ENCODE measurements at regions not wholly inside any gene's neighbourhood (a gene's known extent, or its start where the extent isn't known, plus 50 kb on each side); places are given as distances from the start of the nearest gene placed in this dataset.

- no peak for DNase-seq
These were observed 208.7 kb downstream of the KITLG start for GRCh38 chr12:88371416-88372183.

DNA sequence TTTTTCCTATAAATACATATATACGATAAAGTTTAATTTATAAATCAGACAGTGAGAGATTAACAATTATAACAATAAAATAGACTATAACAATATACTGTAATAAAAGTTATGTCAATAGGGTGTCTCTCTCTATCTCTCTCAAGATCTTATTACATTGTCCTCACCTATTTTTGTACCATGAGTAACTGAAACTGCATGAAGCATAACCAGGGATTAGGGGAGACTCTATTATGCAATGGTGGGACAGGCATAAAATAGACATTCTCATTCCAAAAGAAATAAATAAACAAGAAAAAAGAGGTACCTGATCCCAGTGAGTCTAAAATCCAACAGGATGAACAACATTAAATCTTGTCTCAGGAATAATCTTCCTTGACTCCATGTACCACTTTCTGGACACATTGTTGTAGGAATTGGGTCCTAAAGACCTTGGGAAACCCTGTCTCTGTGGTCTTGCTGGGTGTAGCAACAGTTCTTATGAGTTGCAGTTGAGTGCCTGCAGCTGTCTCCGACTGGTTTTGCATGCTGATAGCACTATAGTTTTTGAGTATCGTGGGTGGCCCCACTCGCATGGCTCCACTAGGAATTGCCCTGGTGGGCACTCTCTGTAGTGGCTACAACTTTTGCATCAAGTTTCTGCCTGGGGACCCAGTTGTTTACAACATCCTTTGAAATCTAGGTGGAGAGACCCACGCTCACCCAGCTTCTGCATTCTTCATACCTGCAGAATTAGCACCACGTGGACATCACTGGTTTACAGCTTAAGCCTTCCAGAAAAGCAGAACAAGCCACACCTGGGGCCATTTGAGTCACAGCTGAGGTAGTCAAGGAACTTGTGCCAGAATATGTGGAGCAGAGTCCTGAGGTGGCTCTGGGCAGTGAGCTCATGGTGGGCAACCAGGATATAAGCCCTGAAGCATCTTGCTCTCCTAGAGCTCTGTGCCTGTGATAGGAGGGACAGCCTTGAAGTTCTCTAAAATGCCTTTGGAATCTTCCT is 204.7 kb downstream of the KITLG start:
- DNase-seq: no peak

DNA sequence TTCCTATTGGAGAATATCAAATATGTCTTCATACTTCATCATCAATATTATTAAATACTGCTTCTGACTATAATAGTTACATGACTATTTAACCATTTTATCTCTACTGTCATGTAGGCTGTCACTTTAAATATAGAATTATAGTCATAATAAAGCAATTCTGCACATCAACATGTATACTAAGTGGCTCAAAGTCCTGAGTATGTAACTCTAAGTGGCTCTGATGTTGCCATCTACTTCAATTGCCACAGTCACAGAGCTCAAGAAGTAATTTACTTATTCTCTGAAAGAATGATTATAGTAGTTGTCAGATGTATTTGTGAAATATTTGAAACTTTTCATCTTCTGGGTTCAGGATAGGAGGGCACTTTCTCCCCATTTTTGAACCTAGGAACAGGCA is 202.3 kb downstream of the KITLG start:
- DNase-seq: no peak

GRCh38 chr12:88381466-88381865 is 198.8 kb downstream of the KITLG start:
- DNase-seq: no peak

DNA sequence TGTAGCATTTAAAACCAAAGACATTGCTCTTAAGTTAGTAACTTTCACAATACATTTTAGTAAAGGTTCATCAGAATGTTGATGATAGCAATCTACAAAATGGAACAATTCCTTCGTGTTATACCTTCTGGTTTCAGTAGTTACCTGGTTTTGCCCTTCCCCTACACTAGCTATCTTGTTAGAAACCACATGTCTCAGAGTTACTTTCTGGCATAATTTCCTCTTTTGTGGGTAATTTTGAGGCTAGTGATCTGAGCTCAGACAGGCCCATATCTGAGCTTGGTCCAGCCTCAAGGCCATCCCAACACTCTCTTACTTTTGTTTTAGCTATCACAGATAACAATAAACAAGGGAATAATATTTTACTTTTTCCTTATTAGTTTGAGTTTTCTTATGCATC is 196.9 kb downstream of the KITLG start:
- DNase-seq: no peak

DNA sequence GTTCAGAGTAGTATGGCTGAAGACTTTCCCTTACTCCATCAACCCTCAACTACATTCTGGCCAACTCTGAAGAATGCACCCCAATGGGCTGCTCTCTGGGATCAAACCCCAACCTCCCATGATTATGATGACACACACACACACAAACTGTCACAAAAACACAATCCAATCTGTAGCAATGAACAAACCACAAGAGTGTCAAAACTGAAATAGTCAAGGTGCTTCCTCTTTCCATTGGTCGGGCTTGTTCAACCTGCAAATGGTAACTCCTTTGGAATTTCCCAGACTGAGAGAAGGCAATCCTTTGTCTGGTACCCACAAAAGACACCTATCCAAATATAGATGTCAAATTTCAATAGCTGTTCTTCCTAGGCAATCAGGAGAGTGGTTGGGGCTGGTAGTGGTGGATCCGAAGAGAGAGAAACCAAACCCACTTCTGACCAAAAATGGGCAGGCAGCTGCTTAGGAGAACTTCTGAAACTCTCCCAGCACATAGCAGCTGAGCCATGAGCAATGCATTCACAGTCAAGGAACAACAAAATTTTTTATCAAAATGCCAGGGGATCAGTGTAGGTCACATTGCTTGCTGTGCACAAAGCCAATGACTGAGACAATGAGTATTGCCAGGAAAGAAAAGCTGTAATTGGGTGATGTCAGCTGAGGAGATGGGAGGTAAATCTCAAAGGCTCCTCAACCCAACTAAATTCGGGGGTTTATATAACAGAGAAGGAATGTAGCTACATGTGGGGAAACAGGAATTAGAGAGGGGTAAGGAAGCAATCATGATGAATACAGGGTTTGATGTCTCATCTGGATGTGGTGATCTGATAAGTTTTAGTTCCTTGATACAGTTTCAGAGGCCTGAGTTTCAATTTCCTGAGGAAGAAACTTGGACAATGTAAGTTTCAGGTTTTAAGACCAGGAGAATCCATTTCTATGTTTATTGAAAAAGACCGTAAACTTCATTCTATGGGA is 191.4 kb downstream of the KITLG start:
- DNase-seq: no peak

- DNase-seq: no peak
These were observed 189.5 kb downstream of the KITLG start for GRCh38 chr12:88390811-88391210.

GRCh38 chr12:88391556-88391955 is 188.7 kb downstream of the KITLG start:
- no peak for DNase-seq

DNA sequence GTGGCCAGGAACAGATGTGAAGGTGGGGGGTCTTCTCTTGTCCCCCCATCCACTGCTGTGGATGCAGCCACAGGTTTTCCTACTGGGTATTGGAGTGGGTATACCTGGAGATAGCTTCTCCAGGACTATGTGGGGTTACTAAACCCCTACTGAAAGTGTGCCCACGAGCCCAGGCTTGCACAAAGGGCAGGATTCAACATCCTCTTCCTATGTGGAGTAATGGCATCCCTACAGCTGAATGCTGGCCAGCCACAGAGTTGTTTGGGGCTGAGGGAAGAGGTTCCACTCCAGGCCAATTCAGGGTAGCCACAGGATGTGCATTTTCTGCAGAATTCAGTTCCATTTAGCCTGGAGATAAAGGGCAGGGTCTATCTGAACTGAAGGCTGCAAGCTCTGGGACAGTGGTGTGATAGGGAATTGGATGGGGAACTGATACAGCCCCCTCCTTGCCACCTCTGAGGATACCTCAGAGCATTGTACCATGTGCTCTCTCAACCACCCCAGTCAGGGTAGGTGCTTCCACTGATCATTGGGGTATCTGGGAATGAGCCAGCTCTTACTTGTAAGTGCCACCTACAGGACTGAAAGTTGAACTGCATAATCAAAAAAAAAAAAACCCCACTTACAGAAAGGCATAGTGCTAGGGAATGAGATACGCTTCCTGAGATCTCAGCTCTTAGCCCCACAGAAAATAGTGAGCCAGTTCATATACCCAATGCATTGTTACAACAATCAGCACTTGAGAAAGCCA is 187.1 kb downstream of the KITLG start:
- DNase-seq: no peak

DNA sequence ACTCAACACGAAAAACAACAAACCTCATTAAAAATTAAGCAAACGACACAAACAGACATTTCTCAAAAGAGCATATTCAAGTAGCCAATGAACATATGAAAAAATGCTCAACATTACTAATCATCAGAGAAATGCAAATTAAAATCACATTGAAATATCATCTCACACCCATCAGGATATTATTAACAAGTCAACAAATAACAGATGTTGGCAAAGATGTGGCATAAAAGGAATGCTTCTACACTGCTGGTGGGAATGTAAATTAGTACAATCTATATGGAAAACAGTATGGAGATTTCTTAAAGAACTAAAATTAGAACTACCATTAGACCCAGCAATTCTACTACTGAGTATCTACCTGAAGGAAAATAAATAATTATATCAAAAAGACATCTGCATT is 182.2 kb downstream of the KITLG start:
- no peak for DNase-seq

GRCh38 chr12:88399811-88400210 is 180.5 kb downstream of the KITLG start:
- DNase-seq: no peak

DNA sequence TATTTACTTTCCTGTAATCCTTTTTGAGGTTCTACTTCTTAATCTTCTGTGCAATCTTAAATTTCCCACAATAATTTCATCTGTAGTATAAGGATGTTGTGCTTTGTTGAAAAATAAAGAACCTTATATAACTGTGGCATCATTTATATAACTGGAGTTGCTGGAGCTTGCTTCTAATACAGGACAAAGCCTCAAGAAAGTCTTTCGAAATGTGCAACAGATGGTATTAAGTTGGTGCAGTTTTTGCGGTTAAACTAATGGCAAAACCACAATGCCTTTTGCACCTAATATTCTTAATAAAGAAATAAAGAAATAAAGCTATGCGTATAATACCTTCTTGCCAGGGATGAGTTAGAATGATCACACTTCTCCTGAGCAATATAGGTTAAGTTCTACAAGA is 180.0 kb downstream of the KITLG start:
- no peak for DNase-seq

GRCh38 chr12:88401155-88401554 is 179.1 kb downstream of the KITLG start:
- no peak for DNase-seq

GRCh38 chr12:88406905-88407304 is 173.4 kb downstream of the KITLG start:
- no peak for DNase-seq

- DNase-seq: no peak
These were observed 171.4 kb downstream of the KITLG start for GRCh38 chr12:88408823-88409222.

DNA sequence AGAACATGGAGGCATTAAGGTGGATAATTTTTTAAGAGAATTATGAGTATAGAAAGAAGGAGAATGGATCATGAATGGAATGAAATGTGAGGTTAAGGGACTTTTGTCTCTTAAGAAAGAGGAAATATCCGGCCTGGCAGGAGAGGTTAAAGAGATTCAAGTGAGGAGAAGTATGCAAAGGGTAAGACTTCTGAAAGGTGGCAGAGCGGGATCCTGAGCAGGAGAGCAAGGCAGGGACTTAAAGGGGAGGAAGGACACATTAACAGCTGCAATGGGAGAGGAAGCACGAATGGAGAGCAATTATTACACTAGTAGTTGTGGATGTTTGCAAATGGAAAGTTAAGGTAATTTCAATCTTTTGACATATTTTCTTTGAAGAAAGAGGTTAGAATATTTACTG is 171.0 kb downstream of the KITLG start:
- no peak for DNase-seq

DNA sequence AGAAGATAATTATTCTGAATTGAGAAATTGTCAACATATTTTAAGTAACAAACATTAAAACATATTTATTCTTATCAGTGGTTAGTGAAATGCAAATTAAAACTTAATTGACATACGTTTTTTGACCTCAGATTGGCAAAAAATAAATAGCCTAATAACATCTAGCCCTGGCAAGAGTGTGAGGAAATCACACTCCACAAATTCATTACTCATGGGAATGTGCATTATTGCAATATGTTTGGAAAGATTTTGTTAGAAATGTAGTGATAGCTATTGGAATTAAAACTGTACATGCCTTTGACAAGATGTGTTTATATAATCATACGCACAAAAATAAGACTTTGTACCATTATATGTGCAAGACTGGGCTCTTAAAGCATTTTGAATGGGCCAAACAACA is 168.6 kb downstream of the KITLG start:
- DNase-seq: no peak

GRCh38 chr12:88413646-88414045 is 166.6 kb downstream of the KITLG start:
- no peak for DNase-seq

DNA sequence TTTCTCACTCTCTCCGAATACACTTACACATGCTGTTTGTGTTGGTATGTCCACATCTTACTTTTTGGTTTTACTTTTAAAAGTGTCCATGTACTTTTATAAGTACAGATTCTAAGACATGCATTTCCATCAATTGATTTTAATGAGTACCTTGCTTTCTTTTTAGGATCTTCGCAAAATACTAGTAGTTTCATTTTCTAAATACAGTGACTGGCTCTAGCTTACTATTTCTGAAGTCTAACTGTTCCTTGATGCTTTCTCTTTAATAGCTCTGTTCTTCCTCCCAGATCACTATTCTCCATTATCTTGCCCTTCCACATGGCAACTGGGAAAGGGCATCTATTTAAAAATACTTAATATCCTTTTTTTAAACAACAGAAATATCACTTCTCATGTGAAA is 164.1 kb downstream of the KITLG start:
- DNase-seq: no peak

GRCh38 chr12:88416786-88417185 is 163.5 kb downstream of the KITLG start:
- no peak for DNase-seq

GRCh38 chr12:88417531-88417930 is 162.7 kb downstream of the KITLG start:
- no peak for DNase-seq
